ENCODE measurements at regions not wholly inside any gene's neighbourhood (a gene's known extent, or its start where the extent isn't known, plus 50 kb on each side); places are given as distances from the start of the nearest gene placed in this dataset.

DNA sequence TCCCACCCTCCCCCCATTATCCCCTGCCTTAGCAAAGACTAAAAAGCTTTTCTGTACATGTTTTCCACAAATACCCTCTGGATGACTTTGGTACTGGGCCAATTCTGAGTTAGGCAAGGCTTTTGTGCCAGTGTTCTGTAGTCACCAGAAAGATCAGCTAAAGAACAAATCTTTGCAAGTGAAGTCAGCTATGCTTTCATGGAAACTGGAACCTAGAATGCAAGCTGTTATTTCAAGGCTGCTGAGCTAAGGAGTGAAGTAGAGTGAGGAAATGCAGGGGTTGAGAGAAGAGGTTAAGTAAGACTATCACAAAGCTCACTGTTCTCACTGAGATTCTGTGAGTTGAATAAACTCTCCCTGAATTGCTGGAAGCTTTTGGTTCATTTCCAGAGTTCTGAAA, 107.8 kb upstream of the CNTN3 start:
- no peak overlapping the region for H3K9ac ChIP-seq (ENCODE audit: low read length)
- TF ChIP-seq SIN3A (IDR thresholded peaks at IDR 0.05; ENCODE audit: low read depth) (no peak), EZH2 (IDR thresholded peaks at IDR 0.05) (no peak), CEBPB (IDR thresholded peaks at IDR 0.05; ENCODE audit: low read depth) (no peak), TCF7L2 (IDR thresholded peaks at IDR 0.05; ENCODE audit: borderline replicate concordance, extremely low read depth, insufficient read depth, insufficient read length) (no peak), EGR1 (IDR thresholded peaks at IDR 0.05; ENCODE audit: low read depth) (no peak)
- no peak for DNase-seq (ENCODE audit: low read depth, low spot score)
- H3K36me3 ChIP-seq (ENCODE audit: control insufficient read depth in 1 of 2, insufficient read depth in 2 of 2, low read length in 2 of 2) = no peaks in the 10 kb centered on the region; a peak in 1 of 4 replicates
- peaks cover 0 to 20% of the 10 kb centered on the region in 2 experiments; a peak in 2 of 4 replicates for H3K9me3 ChIP-seq (ENCODE audit: control insufficient read depth in 1 of 2, insufficient read depth in 1 of 2, low read depth in 1 of 2, low read length in 2 of 2)
- H3K4me2 ChIP-seq (ENCODE audit: low read length) = no peak overlapping the region
- ChIA-PET CTCF (no interaction called here), RAD21 (ENCODE audit: low non-redundant PET in 1 of 2, low total read pairs in 2 of 2, uncharacterized antibody in 2 of 2, unreplicated experiment in 2 of 2) (no interaction called here), POLR2A (no interaction called here)
- no peaks in the 10 kb centered on the region for H3K27me3 ChIP-seq (ENCODE audit: insufficient read depth, low read length)
- H3K27ac ChIP-seq (ENCODE audit: low read depth, low read length) = no peak overlapping the region
- intact Hi-C loops (cut with micrococcal nuclease) = no loop called here
- H3K9me2 ChIP-seq (ENCODE audit: insufficient read depth) = no peaks in the 10 kb centered on the region
- H3K4me3 ChIP-seq (replicated peaks in 1 of 2; ENCODE audit: low read depth in 1 of 2, low read length in 2 of 2) = no peak overlapping the region
- BruUV-seq (replicated peaks) = no TSS peak
- no peaks in the 10 kb centered on the region for H3K79me2 ChIP-seq (ENCODE audit: insufficient read depth, low read length)
- no peaks in the 10 kb centered on the region for H4K20me1 ChIP-seq (ENCODE audit: insufficient read depth)
- no peak for ATAC-seq
- H2AFZ ChIP-seq (ENCODE audit: low read depth, low read length, poor library complexity, severe bottlenecking) = no peak overlapping the region
- H3K4me1 ChIP-seq (ENCODE audit: control insufficient read depth in 1 of 2, insufficient read depth in 2 of 2, low read length in 2 of 2) = no peaks in the 10 kb centered on the region

DNA sequence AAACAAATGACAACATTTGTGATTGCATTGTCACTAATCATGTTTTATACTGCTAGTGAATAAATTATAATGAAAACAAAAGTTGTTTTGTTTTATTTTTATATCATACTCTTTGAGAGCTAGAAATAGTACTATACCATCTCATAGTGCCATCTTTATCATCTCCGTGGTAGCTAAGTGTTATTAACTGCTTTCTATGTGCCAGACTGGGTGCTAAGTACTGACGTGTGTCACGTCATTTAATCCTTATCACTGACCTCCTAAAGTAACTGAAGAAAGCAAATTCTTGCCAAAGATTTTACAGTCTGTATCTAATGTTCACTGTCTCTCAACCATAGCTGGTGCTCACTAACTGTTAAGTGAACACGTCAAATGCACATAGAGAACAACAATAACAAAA, 99.5 kb upstream of the CNTN3 start:
- no peak for DNase-seq (ENCODE audit: low read depth, low spot score)
- Histone ChIP-seq H3K4me3 (replicated peaks in 1 of 2; ENCODE audit: low read depth in 1 of 2, low read length in 2 of 2) (no peak overlapping the region), H3K79me2 (ENCODE audit: insufficient read depth, low read length) (no peaks in the 10 kb centered on the region), H3K9ac (ENCODE audit: low read length) (no peak overlapping the region), H3K4me1 (ENCODE audit: control insufficient read depth in 1 of 2, insufficient read depth in 2 of 2, low read length in 2 of 2) (no peaks in the 10 kb centered on the region), H3K9me2 (ENCODE audit: insufficient read depth) (no peaks in the 10 kb centered on the region), H3K9me3 (ENCODE audit: control insufficient read depth in 1 of 2, insufficient read depth in 1 of 2, low read depth in 1 of 2, low read length in 2 of 2) (peaks cover 4 to 16% of the 10 kb centered on the region in 2 experiments; a peak in 2 of 4 replicates), H2AFZ (ENCODE audit: low read depth, low read length, poor library complexity, severe bottlenecking) (no peak overlapping the region), H3K27ac (ENCODE audit: low read depth, low read length) (no peak overlapping the region), H4K20me1 (ENCODE audit: insufficient read depth) (no peaks in the 10 kb centered on the region; the same call in 1 of the 2 replicates), H3K27me3 (ENCODE audit: insufficient read depth, low read length) (no peaks in the 10 kb centered on the region), H3K4me2 (ENCODE audit: low read length) (no peak overlapping the region), H3K36me3 (ENCODE audit: control insufficient read depth in 1 of 2, insufficient read depth in 2 of 2, low read length in 2 of 2) (no peaks in the 10 kb centered on the region)
- ATAC-seq = no peak
- no TSS peak for BruUV-seq (replicated peaks)
- intact Hi-C loops (cut with micrococcal nuclease) = no loop called here
- POLR2A ChIA-PET = no interaction called here
- RAD21 ChIA-PET (ENCODE audit: low non-redundant PET in 1 of 2, low total read pairs in 2 of 2, uncharacterized antibody in 2 of 2, unreplicated experiment in 2 of 2) = no interaction called here
- CTCF ChIA-PET = no interaction called here
- TF ChIP-seq, protein P1, sequence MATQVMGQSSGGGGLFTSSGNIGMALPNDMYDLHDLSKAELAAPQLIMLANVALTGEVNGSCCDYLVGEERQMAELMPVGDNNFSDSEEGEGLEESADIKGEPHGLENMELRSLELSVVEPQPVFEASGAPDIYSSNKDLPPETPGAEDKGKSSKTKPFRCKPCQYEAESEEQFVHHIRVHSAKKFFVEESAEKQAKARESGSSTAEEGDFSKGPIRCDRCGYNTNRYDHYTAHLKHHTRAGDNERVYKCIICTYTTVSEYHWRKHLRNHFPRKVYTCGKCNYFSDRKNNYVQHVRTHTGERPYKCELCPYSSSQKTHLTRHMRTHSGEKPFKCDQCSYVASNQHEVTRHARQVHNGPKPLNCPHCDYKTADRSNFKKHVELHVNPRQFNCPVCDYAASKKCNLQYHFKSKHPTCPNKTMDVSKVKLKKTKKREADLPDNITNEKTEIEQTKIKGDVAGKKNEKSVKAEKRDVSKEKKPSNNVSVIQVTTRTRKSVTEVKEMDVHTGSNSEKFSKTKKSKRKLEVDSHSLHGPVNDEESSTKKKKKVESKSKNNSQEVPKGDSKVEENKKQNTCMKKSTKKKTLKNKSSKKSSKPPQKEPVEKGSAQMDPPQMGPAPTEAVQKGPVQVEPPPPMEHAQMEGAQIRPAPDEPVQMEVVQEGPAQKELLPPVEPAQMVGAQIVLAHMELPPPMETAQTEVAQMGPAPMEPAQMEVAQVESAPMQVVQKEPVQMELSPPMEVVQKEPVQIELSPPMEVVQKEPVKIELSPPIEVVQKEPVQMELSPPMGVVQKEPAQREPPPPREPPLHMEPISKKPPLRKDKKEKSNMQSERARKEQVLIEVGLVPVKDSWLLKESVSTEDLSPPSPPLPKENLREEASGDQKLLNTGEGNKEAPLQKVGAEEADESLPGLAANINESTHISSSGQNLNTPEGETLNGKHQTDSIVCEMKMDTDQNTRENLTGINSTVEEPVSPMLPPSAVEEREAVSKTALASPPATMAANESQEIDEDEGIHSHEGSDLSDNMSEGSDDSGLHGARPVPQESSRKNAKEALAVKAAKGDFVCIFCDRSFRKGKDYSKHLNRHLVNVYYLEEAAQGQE (IDR thresholded peaks at IDR 0.05; ENCODE audit: low read depth) = no peak
- TF ChIP-seq, protein P2, sequence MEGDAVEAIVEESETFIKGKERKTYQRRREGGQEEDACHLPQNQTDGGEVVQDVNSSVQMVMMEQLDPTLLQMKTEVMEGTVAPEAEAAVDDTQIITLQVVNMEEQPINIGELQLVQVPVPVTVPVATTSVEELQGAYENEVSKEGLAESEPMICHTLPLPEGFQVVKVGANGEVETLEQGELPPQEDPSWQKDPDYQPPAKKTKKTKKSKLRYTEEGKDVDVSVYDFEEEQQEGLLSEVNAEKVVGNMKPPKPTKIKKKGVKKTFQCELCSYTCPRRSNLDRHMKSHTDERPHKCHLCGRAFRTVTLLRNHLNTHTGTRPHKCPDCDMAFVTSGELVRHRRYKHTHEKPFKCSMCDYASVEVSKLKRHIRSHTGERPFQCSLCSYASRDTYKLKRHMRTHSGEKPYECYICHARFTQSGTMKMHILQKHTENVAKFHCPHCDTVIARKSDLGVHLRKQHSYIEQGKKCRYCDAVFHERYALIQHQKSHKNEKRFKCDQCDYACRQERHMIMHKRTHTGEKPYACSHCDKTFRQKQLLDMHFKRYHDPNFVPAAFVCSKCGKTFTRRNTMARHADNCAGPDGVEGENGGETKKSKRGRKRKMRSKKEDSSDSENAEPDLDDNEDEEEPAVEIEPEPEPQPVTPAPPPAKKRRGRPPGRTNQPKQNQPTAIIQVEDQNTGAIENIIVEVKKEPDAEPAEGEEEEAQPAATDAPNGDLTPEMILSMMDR (IDR thresholded peaks at IDR 0.05 in 2 of 3, conservative IDR thresholded peaks at IDR 0.05 in 1 of 3; ENCODE audit: borderline replicate concordance in 1 of 3, insufficient read depth in 1 of 3, low read depth in 2 of 3, low read length in 2 of 3) = no peak
- TF ChIP-seq, protein P3, sequence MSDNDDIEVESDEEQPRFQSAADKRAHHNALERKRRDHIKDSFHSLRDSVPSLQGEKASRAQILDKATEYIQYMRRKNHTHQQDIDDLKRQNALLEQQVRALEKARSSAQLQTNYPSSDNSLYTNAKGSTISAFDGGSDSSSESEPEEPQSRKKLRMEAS (IDR thresholded peaks at IDR 0.05) = no peak
- no peak for TF ChIP-seq SRF (IDR thresholded peaks at IDR 0.05; ENCODE audit: low read depth)
- TF ChIP-seq JUND (IDR thresholded peaks at IDR 0.05) = no peak
- TF ChIP-seq POLR2A (IDR thresholded peaks at IDR 0.05; ENCODE audit: borderline replicate concordance, extremely low read depth, insufficient read depth, insufficient read length) = no peak
- TF ChIP-seq ELF1 (IDR thresholded peaks at IDR 0.05; ENCODE audit: borderline replicate concordance, low read depth) = no peak
- TF ChIP-seq, protein P4, sequence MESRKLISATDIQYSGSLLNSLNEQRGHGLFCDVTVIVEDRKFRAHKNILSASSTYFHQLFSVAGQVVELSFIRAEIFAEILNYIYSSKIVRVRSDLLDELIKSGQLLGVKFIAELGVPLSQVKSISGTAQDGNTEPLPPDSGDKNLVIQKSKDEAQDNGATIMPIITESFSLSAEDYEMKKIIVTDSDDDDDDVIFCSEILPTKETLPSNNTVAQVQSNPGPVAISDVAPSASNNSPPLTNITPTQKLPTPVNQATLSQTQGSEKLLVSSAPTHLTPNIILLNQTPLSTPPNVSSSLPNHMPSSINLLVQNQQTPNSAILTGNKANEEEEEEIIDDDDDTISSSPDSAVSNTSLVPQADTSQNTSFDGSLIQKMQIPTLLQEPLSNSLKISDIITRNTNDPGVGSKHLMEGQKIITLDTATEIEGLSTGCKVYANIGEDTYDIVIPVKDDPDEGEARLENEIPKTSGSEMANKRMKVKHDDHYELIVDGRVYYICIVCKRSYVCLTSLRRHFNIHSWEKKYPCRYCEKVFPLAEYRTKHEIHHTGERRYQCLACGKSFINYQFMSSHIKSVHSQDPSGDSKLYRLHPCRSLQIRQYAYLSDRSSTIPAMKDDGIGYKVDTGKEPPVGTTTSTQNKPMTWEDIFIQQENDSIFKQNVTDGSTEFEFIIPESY (IDR thresholded peaks at IDR 0.05; ENCODE audit: extremely low read depth, insufficient replicate concordance, low read length) = no peak
- no peak for TF ChIP-seq EGR1 (IDR thresholded peaks at IDR 0.05; ENCODE audit: low read depth)
- TF ChIP-seq SP1 (IDR thresholded peaks at IDR 0.05; ENCODE audit: low read depth) = no peak
- TF ChIP-seq FOSL1 (IDR thresholded peaks at IDR 0.05; ENCODE audit: low read depth) = no peak

All from HCT116 (cell line).